ENCODE measurements at regions not wholly inside any gene's neighbourhood (a gene's known extent, or its start where the extent isn't known, plus 50 kb on each side); places are given as distances from the start of the nearest gene placed in this dataset.

GRCh38 chr7:27409311-27409710 lies 166.7 kb downstream of the EVX1 start:
- TF ChIP-seq CTCF (IDR thresholded peaks at IDR 0.05) (no peak), POLR2A (IDR thresholded peaks at IDR 0.05) (no peak), POLR2AphosphoS5 (IDR thresholded peaks at IDR 0.05) (no peak), EP300 (IDR thresholded peaks at IDR 0.05) (no peak)

Measured in upper lobe of left lung (tissue), 4 donors.